Urinary bladder (tissue), 3 donors: ENCODE measurements at regions not wholly inside any gene's neighbourhood (a gene's known extent, or its start where the extent isn't known, plus 50 kb on each side); places are given as distances from the start of the nearest gene placed in this dataset.
"Not testable (repeated sequence)": the region's sequence is repeated elsewhere in the genome, so short reads cannot be mapped to it uniquely, and the experiment has no call there.

Source experiments
- DNase-seq: peaks from one replicate; pipeline ENCODE4 v3.0.0-alpha.2; 2015; ENCODE audit errors: extremely low spot score
- H3K27ac ChIP-seq: one replicate; pipeline ENCODE4 v1.5.1; 2013; ENCODE audit warnings: low read depth, mild to moderate bottlenecking, moderate library complexity
- H3K36me3 ChIP-seq: one replicate; pipeline ENCODE4 v1.6.1; 2013; ENCODE audit warnings: mild to moderate bottlenecking, moderate library complexity; ENCODE audit not compliant: insufficient read depth
- H3K4me1 ChIP-seq: one replicate; pipeline ENCODE4 v1.6.1; 2013; ENCODE audit warnings: mild to moderate bottlenecking, moderate library complexity; ENCODE audit not compliant: insufficient read depth
- H3K4me3 ChIP-seq: one replicate; pipeline ENCODE4 v1.5.1; 2013; ENCODE audit warnings: low read depth, low read length
- WGBS: extraction: QIAGEN DNeasy Blood & Tissue Kit; methylation state at CpG from one replicate; pipeline ENCODE4 v1.1.7; 2013; 5-methylcytosine and 5-hydroxymethylcytosine counted together
- donor health status: healthy with polysubstance abuse.
- donor health status: healthy.

DNA sequence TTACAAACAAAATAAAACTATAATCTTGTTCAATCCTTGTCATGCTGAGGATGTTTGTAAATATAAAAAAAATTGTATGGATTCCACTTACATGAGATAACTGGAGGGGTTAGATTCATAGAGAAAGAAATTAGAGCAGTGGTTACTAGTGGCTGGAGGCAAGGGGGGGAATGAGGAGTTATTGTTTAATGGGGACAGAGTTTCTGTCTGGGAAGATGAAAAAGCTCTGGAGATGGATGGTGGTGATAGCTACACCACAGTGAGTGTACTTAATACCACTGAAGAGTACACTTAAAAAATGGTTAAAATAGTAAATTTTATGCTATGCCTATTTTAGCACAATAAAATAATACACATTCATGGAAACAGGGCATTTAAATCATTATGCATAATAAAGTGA lies 247.5 kb upstream of the PLGLB2 start:
- H3K4me3 ChIP-seq, H3K36me3 ChIP-seq, H3K27ac ChIP-seq, H3K4me1 ChIP-seq, DNase-seq: not testable (repeated sequence)

DNA sequence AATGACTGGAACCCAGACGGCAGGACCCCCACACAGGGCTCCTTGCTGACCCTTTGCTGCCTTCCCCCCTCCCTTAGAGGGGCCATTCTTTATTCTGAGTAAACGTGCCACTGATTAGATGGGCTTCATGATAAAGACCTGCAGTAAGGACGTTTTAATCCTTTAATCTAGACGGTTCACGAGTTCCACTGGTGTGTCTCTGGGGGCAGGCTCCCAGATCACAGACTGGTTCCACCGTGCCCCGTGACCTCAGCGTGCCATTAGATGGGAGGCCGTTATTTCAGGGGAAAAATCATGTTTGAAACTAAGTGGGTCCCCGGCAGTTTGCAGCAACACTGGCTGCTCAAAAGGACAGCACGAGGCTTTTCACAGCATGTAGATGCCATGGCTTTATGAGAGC lies 246.9 kb upstream of the PLGLB2 start:
- H3K4me3 ChIP-seq, H3K36me3 ChIP-seq, H3K4me1 ChIP-seq, H3K27ac ChIP-seq, DNase-seq: not testable (repeated sequence)
- WGBS: 68% methylated on average over 10 of the region's 11 CpGs

DNA sequence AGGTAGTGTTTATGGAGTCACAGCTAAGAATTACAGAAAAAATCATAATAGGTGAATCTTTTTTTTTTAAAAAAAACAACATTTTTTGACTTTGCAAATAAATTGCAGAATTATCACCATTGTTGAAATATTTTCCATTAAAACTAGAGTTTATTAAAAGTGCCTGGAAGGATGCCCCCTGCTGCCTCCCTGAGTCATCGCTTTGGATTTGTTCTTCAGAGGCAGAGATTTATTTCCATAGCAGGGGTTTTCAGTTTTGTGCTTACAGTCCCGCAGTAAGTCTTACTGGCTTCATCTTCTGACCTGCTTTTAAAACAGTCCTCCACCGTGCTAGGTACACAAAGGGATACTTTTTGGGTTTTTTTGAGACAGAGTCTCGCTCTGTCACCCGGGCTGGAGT lies 244.9 kb upstream of the PLGLB2 start:
- not testable (repeated sequence) for H3K27ac ChIP-seq, H3K36me3 ChIP-seq, H3K4me3 ChIP-seq, DNase-seq, H3K4me1 ChIP-seq
- 86% methylated on average over 4 of the region's 5 CpGs for WGBS

DNA sequence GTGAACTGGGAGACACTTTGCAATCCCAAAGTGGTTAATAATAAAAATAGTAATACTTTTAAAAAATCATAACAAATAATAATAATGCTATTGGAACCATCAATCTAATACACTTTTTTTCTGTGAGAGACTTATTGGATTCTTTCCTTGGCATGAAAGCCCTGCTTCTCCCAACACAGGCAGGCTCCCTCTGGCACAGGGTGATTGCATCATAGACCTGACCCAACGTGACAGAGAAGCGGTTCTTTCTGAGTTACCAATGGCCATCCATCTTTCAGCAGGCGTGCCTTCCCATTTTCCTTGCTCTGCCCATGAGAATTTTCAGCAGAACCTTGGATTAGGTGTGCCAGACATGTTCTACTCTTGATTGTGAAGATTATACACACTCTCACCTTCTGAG lies 242.6 kb upstream of the PLGLB2 start:
- H3K27ac ChIP-seq, H3K36me3 ChIP-seq, H3K4me1 ChIP-seq, DNase-seq, H3K4me3 ChIP-seq: not testable (repeated sequence)
- no CpG with 5 or more reads among the region's 3 CpGs for WGBS

DNA sequence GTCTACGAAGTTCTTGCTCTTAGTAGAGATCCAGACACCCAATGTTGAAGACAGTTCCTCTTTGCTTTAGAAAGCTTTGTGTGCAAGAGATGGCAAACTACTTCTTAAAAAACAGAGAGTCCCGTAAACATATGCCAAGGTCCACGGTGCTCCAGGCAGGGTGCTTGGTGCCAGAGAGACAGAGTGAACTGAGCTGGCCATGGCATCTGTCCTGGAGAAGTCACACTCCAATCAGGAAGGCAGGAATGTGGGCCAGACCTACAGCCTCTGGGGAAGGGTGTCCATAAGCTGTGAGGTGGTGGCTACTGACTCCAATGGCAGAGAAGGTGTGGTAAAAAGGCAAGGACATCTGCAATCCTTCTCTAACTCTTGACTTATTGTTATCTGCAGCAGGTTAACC lies 242.0 kb upstream of the PLGLB2 start:
- not testable (repeated sequence) for H3K4me1 ChIP-seq, H3K36me3 ChIP-seq, DNase-seq, H3K4me3 ChIP-seq, H3K27ac ChIP-seq
- WGBS: no CpG with 5 or more reads among the region's 3 CpGs

DNA sequence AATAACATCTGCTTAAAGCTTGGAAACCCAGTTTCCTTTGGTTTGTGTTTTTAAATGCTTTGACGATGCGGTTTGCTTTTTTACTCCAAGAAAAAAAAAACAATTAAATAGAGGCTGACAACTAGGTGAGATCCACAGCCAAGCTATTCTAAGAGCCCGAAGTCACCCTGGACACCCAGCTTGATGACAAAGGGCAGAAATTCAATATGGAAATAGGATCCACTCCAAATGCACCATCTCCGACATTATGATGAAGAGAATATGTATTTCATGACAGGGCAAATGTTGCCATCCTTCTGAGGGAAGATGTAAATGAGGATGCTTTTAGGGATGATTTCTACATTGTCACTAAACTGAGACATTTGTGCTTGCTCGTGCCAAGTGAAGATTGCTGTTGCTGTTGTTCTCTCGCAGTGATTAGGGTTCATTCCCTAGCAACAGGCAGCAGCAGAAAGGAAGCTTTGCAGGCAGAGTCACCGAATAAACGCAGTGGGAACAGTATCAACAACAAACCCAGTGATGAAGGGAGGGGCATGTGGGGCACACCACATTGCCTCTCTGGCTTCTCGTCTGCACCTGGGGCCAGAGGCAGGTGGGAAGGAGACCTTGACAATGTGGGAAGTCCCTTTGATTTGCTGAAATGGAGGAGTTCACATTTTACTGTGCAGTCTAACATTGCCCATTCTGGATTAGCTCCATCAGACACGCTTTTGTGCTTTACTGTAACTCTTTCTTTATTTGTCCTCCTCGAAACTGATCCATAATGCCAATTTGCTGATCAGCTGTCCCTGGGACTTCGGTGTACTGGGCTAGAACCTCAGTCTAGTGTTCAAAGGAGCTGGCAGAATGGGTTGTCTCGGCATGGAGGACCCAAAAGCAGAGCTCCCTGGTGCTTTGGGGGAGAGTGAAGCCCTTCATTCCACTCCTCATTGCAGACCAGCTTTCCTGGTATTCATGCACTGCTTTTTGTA lies 240.2 kb upstream of the PLGLB2 start:
- not testable (repeated sequence) for H3K36me3 ChIP-seq, H3K27ac ChIP-seq, H3K4me3 ChIP-seq, DNase-seq, H3K4me1 ChIP-seq
- 54% methylated on average over 9 of the region's 13 CpGs for WGBS

DNA sequence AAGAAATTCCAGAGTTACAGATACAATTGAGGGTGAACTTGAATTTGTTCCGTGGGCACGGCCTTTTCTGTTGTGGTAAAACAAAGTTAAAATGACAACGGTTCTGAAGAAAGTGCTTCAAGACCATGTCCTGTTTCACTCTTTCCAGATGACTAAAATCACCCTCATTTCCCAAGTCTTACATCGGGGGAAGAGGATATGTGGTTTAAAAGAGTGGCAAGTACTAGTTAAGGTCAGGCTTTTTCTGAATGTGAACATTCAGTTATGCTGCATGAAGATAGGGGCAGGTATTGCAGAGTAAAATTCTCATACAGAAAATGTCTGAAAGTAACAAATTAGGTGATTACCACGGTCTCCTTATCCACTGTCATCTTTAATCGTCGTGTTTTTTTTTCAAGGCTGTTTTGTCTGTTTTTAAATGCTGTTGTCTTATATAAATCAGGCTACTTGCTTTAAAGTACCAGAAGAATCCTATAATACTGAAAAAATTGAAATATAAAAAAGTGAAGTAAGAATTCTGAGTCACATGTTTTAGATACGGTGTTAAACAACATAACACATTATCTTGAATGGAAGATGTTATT lies 236.6 kb upstream of the PLGLB2 start:
- not testable (repeated sequence) for DNase-seq, H3K27ac ChIP-seq, H3K4me3 ChIP-seq, H3K36me3 ChIP-seq, H3K4me1 ChIP-seq
- WGBS: 83% methylated on average over 3 of the region's 8 CpGs

DNA sequence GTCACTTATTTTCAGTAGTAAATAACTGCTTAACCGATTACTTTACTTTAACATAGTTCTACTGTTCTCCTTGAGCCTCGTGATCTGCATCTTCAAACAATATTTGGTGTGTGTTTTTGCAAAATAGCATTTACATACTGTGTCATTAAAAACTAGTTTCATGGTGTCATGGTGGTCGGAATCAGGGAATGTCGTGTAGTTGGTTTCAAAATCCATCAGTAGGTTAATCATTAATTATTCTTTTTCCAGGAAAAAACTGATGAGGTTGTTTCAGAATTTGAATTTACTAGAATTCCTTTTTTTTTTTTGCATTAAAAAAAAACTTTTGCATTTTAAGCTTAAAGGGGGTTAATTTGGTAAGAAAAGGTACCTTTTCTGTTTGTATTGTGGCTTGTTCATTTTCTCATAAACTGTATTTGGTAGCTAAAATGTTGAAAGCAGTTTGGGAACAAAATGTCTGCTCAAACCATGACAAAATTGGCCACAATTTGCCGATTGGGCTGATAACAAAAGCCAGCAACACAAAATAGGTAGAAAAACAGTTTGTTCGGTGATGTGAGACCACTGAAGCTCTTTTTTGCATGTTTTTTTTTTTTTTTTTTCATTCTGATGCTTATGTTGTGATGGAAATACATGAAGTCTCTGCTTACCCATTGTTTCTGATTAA lies 234.9 kb upstream of the PLGLB2 start:
- not testable (repeated sequence) for H3K36me3 ChIP-seq, H3K27ac ChIP-seq, H3K4me3 ChIP-seq, DNase-seq, H3K4me1 ChIP-seq
- WGBS: 59% methylated on average over 2 of the region's 6 CpGs

DNA sequence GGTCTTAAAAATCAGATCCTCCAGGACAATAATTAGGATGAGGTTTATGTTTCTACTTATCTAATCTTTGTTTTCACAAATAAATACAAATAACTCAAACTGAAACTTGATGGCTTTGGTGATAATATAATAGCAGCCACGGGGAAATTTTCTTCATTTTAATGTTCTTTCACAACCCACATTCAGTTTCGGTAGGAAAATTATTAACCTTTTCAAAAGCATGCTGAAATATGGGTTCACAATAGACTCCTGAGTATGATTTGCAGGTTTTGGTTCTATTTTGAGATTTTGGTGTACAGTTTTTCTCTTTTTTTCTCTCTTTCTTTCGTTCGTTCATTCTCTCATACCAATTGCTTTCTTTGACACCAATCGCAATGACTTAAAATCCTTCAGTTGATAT lies 233.9 kb upstream of the PLGLB2 start:
- 72% methylated on average over 2 of the region's 5 CpGs for WGBS
- not testable (repeated sequence) for H3K4me1 ChIP-seq, H3K4me3 ChIP-seq, DNase-seq, H3K27ac ChIP-seq, H3K36me3 ChIP-seq

DNA sequence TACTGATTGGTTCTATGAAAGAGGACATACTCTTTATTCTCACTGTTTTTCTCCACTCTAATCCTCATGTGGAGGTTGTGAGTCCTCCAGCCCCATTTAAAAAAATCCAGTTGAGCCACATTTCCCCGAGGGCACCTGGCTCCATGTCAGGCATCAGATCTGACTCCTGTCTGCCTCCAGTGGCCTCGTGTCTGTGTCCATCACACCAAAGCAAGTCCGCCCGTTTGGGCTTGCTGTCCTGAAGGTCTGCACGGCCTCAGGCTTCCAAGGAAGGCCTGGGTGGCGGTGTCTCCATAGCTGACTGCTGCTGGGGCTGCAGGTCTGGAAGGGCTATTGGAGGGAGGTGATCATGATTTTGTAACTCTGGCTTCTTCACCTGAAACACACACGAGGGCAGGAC lies 233.4 kb upstream of the PLGLB2 start:
- not testable (repeated sequence) for H3K27ac ChIP-seq, H3K4me1 ChIP-seq, H3K4me3 ChIP-seq, DNase-seq, H3K36me3 ChIP-seq
- WGBS: no CpG with 5 or more reads among the region's 7 CpGs

DNA sequence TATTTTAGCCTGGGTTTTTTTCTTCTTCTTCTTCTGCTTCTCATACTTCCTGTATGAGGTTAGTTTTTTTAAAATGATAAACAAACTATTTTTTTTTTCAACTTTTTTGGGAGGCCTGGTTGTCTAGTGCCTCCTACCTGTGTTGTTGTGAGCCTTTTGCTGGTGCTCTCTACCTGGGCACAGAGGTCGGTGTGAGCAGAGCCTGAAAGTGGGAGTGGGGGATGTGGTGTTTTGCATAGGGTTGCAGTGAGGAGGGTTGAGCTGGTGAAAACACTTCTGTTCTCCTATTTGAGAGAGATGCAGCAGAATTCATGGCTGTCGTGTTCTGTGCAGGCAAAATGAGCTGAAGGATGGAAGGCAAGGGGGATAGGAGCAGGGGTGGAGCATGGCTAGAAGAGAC lies 232.7 kb upstream of the PLGLB2 start:
- not testable (repeated sequence) for H3K4me1 ChIP-seq, H3K27ac ChIP-seq, H3K36me3 ChIP-seq, DNase-seq, H3K4me3 ChIP-seq
- WGBS: 82% methylated on average over 2 of the region's 2 CpGs

DNA sequence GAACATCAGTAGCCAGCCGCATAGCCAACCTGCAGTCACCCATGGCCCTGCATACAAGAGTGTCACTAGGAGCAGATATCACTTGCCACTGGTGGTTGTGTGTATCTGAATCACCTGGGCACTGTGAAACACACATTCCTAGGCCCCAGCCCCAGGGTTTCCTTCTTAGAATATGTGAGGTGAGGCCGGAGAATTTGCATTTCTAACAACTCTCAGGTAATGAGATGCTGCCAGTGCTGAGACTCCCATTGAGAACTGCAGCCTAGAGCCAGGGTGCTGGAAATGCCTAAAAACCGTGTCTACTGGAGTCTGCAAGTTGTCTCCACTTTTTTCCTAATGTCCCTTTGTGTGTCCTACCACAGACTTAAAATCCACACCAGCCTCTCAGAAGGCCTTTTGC lies 232.0 kb upstream of the PLGLB2 start:
- DNase-seq, H3K27ac ChIP-seq, H3K4me3 ChIP-seq, H3K4me1 ChIP-seq, H3K36me3 ChIP-seq: not testable (repeated sequence)
- WGBS: 100% methylated on average over 2 of the region's 3 CpGs

DNA sequence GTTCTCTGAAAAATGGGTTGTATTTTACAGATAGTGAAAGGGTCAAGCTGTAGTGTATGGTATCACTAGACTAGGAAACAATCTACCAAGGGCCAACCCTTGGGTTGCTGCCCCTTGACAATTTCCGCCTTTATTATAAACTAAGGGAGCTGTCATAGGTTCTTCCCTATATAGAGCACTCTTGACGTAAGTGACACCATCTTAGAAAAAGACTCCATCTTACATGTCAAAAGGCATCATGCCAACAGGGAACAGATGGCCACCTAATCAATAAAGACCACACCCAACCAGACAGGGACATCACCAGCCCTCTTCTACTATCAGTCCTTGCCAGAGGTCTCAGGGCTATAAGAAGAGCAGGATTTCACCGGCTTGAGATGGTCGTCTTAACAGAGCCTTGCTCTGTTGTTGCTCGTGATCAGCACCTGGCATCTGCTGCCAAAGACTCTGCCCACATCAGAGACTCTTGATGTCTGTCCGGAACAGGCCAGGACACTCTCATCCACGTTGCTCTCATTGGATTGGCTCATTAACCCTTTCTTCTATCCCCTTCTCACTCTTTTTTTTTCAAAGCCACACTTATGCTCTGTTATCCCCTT lies 231.4 kb upstream of the PLGLB2 start:
- H3K27ac ChIP-seq, H3K36me3 ChIP-seq, DNase-seq, H3K4me1 ChIP-seq, H3K4me3 ChIP-seq: not testable (repeated sequence)
- WGBS: 86% methylated on average over 7 of the region's 7 CpGs

DNA sequence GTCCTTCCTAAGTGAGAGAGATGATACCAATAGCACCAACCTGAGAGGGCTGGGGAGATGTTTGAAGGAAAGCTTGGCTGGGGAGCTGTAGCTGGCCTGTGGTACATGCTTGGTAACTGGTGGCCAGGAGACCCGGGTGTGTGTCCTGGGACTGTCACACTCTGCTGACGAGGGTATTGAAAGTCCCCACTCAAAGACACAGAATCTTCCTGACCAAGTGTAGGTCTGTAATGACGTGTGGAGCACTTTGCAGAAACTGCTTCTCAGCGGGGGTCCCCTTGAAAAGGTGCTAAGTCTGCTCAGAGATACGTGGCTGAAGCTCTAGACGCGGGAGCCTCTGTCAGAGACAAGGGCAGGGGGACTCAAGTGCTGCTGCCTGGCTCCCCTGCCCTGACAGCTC lies 230.4 kb upstream of the PLGLB2 start:
- H3K4me3 ChIP-seq, H3K4me1 ChIP-seq, H3K36me3 ChIP-seq, DNase-seq, H3K27ac ChIP-seq: not testable (repeated sequence)
- 94% methylated on average over 3 of the region's 7 CpGs for WGBS
